ENCODE measurements at regions not wholly inside any gene's neighbourhood (a gene's known extent, or its start where the extent isn't known, plus 50 kb on each side); places are given as distances from the start of the nearest gene placed in this dataset.
A peak's percentile ranks its signal among the peaks of the same experiment; 100 is the strongest.

DNA sequence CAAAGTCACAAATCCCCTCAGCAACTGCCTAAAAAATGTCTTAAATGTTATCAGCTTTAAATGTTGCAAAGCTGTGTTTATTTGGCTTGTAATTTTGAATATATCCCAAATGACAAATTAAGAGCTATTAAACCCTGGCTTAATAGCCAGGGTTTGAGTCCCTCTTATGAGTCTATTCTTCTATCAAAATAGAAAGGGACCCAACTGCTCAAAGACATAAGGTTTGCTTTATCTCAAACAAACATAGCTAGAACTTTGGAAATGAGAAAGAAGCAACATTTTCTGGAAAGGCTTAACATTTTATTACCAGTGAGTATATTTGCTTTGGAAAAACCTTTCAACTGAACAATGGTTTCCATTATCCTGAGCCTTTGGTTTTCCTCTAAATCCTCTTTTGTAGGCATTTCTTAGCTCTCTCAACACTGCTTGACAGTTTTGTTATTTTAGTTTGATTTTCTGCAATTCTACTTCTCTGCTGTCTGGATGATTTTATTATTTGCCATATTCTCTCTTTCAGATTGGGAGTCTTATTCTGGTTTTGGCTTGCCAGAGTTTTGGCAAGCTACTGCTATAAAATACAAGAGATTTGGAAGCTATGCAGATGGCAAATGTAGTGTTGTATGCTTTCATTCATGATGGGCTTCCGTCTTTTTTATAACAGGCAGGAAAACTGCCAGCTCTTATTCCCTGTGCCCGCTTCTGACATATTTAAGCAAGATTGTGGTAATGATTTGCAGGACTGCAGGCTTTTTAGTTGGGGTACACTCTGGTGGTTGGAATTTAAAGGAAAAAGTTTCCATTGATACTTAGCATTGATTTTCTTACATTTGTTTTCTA, 734.9 kb downstream of the DTWD2 start:
- Histone ChIP-seq H3K18ac (ENCODE audit: low read length) (no peak overlapping the region), H3K79me1 (ENCODE audit: low read depth, low read length) (no peaks in the 10 kb centered on the region), H2BK12ac (ENCODE audit: low read length) (no peak overlapping the region), H3K9ac (ENCODE audit: low read depth, low read length, poor library complexity) (no peak overlapping the region), H3K23ac (ENCODE audit: low read depth, low read length, poor library complexity) (no peak overlapping the region), H2BK15ac (ENCODE audit: low read length) (no peak overlapping the region), H3K9me3 (replicated peaks in 1 of 2; ENCODE audit: control insufficient read depth in 2 of 2, insufficient read depth in 1 of 2, low read depth in 1 of 2, low read length in 2 of 2) (peaks cover 0 to 3% of the 10 kb centered on the region in 2 donors), H3K4me1 (ENCODE audit: control insufficient read depth in 2 of 2, insufficient read depth in 1 of 2, low read depth in 1 of 2, low read length in 2 of 2) (no peaks in the 10 kb centered on the region), H4K8ac (ENCODE audit: low read depth, low read length) (no peak overlapping the region), H2BK5ac (ENCODE audit: low read length) (no peak overlapping the region), H3K14ac (ENCODE audit: low read length) (no peak overlapping the region), H3K27me3 (ENCODE audit: control insufficient read depth in 3 of 3, insufficient read depth in 3 of 3, low read depth in 1 of 3, low read length in 3 of 3) (no peaks in the 10 kb centered on the region), H3K27ac (replicated peaks; ENCODE audit: low read length) (no peak overlapping the region), H3K4me3 (ENCODE audit: low read length in 2 of 2) (no peak overlapping the region), H3K36me3 (replicated peaks in 1 of 2; ENCODE audit: control insufficient read depth in 2 of 2, insufficient read depth in 2 of 2, low read length in 2 of 2) (no peaks in the 10 kb centered on the region), H3K4me2 (ENCODE audit: insufficient read depth, low read length, poor library complexity, severe bottlenecking) (no peak overlapping the region), H4K91ac (ENCODE audit: low read depth, low read length, poor library complexity) (no peak overlapping the region), H2AFZ (ENCODE audit: low read length) (no peak overlapping the region), H3K4ac (ENCODE audit: low read length) (no peak overlapping the region), H2AK5ac (ENCODE audit: low read depth, low read length) (no peak overlapping the region), H2BK120ac (ENCODE audit: low read depth, low read length) (no peak overlapping the region)
- no peak for DNase-seq (ENCODE audit: low spot score)
- WGBS, 2 donors (ENCODE audit: extremely low coverage in 2 of 2, insufficient read length in 2 of 2, insufficient replicate concordance in 1 of 2): no CpG with 5 or more reads among the region's 2 CpGs

GRCh38 chr5:118249386-118249785, 739.0 kb downstream of the DTWD2 start:
- Histone ChIP-seq H4K8ac (ENCODE audit: low read depth, low read length) (no peak overlapping the region), H3K27me3 (ENCODE audit: control insufficient read depth in 3 of 3, insufficient read depth in 3 of 3, low read depth in 1 of 3, low read length in 3 of 3) (no peaks in the 10 kb centered on the region), H3K4ac (ENCODE audit: low read length) (no peak overlapping the region), H2BK15ac (ENCODE audit: low read length) (no peak overlapping the region), H3K23ac (ENCODE audit: low read depth, low read length, poor library complexity) (no peak overlapping the region), H2BK12ac (ENCODE audit: low read length) (no peak overlapping the region), H2AK5ac (ENCODE audit: low read depth, low read length) (no peak overlapping the region), H3K27ac (replicated peaks; ENCODE audit: low read length) (no peak overlapping the region), H3K9ac (ENCODE audit: low read depth, low read length, poor library complexity) (no peak overlapping the region), H3K18ac (ENCODE audit: low read length) (no peak overlapping the region), H3K4me2 (ENCODE audit: insufficient read depth, low read length, poor library complexity, severe bottlenecking) (no peak overlapping the region), H2AFZ (ENCODE audit: low read length) (no peak overlapping the region), H2BK120ac (ENCODE audit: low read depth, low read length) (no peak overlapping the region), H2BK5ac (ENCODE audit: low read length) (no peak overlapping the region), H3K79me1 (ENCODE audit: low read depth, low read length) (no peaks in the 10 kb centered on the region), H3K36me3 (replicated peaks in 1 of 2; ENCODE audit: control insufficient read depth in 2 of 2, insufficient read depth in 2 of 2, low read length in 2 of 2) (no peaks in the 10 kb centered on the region), H4K91ac (ENCODE audit: low read depth, low read length, poor library complexity) (no peak overlapping the region), H3K4me1 (ENCODE audit: control insufficient read depth in 2 of 2, insufficient read depth in 1 of 2, low read depth in 1 of 2, low read length in 2 of 2) (no peaks in the 10 kb centered on the region), H3K14ac (ENCODE audit: low read length) (no peak overlapping the region), H3K4me3 (ENCODE audit: low read length in 2 of 2) (no peak overlapping the region), H3K9me3 (replicated peaks in 1 of 2; ENCODE audit: control insufficient read depth in 2 of 2, insufficient read depth in 1 of 2, low read depth in 1 of 2, low read length in 2 of 2) (peaks cover 3 to 8% of the 10 kb centered on the region in 2 donors)
- WGBS, 2 donors (ENCODE audit: extremely low coverage in 2 of 2, insufficient read length in 2 of 2, insufficient replicate concordance in 1 of 2): no CpG with 5 or more reads among the region's 2 CpGs
- DNase-seq (ENCODE audit: low spot score): no peak

GRCh38 chr5:118247458-118247857, 740.9 kb downstream of the DTWD2 start:
- H2AK5ac ChIP-seq (ENCODE audit: low read depth, low read length): no peak overlapping the region
- H3K23ac ChIP-seq (ENCODE audit: low read depth, low read length, poor library complexity): peak overlapping the region; percentile 35
- H4K91ac ChIP-seq (ENCODE audit: low read depth, low read length, poor library complexity): no peak overlapping the region
- no peaks in the 10 kb centered on the region for H3K4me1 ChIP-seq (ENCODE audit: control insufficient read depth in 2 of 2, insufficient read depth in 1 of 2, low read depth in 1 of 2, low read length in 2 of 2)
- no peak overlapping the region for H4K8ac ChIP-seq (ENCODE audit: low read depth, low read length)
- H2BK120ac ChIP-seq (ENCODE audit: low read depth, low read length): no peak overlapping the region
- H3K4me3 ChIP-seq (ENCODE audit: low read length in 2 of 2): no peak overlapping the region
- no peak overlapping the region for H2BK5ac ChIP-seq (ENCODE audit: low read length)
- no peaks in the 10 kb centered on the region for H3K27me3 ChIP-seq (ENCODE audit: control insufficient read depth in 3 of 3, insufficient read depth in 3 of 3, low read depth in 1 of 3, low read length in 3 of 3)
- H3K79me1 ChIP-seq (ENCODE audit: low read depth, low read length): no peaks in the 10 kb centered on the region
- no peak overlapping the region for H2BK15ac ChIP-seq (ENCODE audit: low read length)
- H3K9ac ChIP-seq (ENCODE audit: low read depth, low read length, poor library complexity): no peak overlapping the region
- H3K4me2 ChIP-seq (ENCODE audit: insufficient read depth, low read length, poor library complexity, severe bottlenecking): no peak overlapping the region
- H3K27ac ChIP-seq (replicated peaks; ENCODE audit: low read length): no peak overlapping the region
- no peak overlapping the region for H2BK12ac ChIP-seq (ENCODE audit: low read length)
- peaks cover 3 to 8% of the 10 kb centered on the region in 2 donors for H3K9me3 ChIP-seq (replicated peaks in 1 of 2; ENCODE audit: control insufficient read depth in 2 of 2, insufficient read depth in 1 of 2, low read depth in 1 of 2, low read length in 2 of 2)
- no peak overlapping the region for H3K4ac ChIP-seq (ENCODE audit: low read length)
- WGBS, 2 donors (ENCODE audit: extremely low coverage in 2 of 2, insufficient read length in 2 of 2, insufficient replicate concordance in 1 of 2): no CpG with 5 or more reads among the region's 4 CpGs
- peak overlapping the region; percentile 46 for H3K18ac ChIP-seq (ENCODE audit: low read length)
- no peaks in the 10 kb centered on the region for H3K36me3 ChIP-seq (replicated peaks in 1 of 2; ENCODE audit: control insufficient read depth in 2 of 2, insufficient read depth in 2 of 2, low read length in 2 of 2)
- no peak for DNase-seq (ENCODE audit: low spot score)
- no peak overlapping the region for H2AFZ ChIP-seq (ENCODE audit: low read length)
- H3K14ac ChIP-seq (ENCODE audit: low read length): no peak overlapping the region

DNA sequence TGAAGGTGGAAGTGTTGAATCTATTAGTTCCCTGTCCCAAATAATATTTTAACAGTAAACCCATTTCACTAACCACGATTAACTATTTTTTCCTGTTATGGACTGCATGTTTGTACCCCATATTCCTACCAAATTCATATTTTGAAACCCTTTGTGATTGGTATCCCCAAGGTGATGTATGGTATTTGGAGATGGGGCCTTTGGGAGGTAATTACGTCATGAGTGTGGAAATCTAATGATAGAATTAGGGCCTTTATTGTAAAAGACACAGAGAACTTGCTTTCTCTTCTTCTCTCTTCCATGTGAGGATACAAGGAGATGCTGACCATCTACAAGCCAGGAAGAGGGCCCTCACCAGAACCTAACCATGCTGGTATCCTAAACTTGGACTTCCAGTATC, 744.7 kb downstream of the DTWD2 start:
- no peak overlapping the region for H3K14ac ChIP-seq (ENCODE audit: low read length)
- no CpG with 5 or more reads among the region's 2 CpGs for WGBS, 2 donors (ENCODE audit: extremely low coverage in 2 of 2, insufficient read length in 2 of 2, insufficient replicate concordance in 1 of 2)
- peaks cover 0 to 8% of the 10 kb centered on the region in 2 donors for H3K9me3 ChIP-seq (replicated peaks in 1 of 2; ENCODE audit: control insufficient read depth in 2 of 2, insufficient read depth in 1 of 2, low read depth in 1 of 2, low read length in 2 of 2)
- H4K91ac ChIP-seq (ENCODE audit: low read depth, low read length, poor library complexity): no peak overlapping the region
- H3K9ac ChIP-seq (ENCODE audit: low read depth, low read length, poor library complexity): no peak overlapping the region
- H2BK5ac ChIP-seq (ENCODE audit: low read length): no peak overlapping the region
- no peak overlapping the region for H2BK15ac ChIP-seq (ENCODE audit: low read length)
- H2BK12ac ChIP-seq (ENCODE audit: low read length): no peak overlapping the region
- no peak overlapping the region for H2AFZ ChIP-seq (ENCODE audit: low read length)
- no peak for DNase-seq (ENCODE audit: low spot score)
- no peak overlapping the region for H2AK5ac ChIP-seq (ENCODE audit: low read depth, low read length)
- no peaks in the 10 kb centered on the region for H3K79me1 ChIP-seq (ENCODE audit: low read depth, low read length)
- no peak overlapping the region for H3K18ac ChIP-seq (ENCODE audit: low read length)
- H4K8ac ChIP-seq (ENCODE audit: low read depth, low read length): no peak overlapping the region
- H3K27ac ChIP-seq (replicated peaks; ENCODE audit: low read length): no peak overlapping the region
- no peak overlapping the region for H3K4me2 ChIP-seq (ENCODE audit: insufficient read depth, low read length, poor library complexity, severe bottlenecking)
- H3K4me1 ChIP-seq (ENCODE audit: control insufficient read depth in 2 of 2, insufficient read depth in 1 of 2, low read depth in 1 of 2, low read length in 2 of 2): no peaks in the 10 kb centered on the region
- no peak overlapping the region for H3K4ac ChIP-seq (ENCODE audit: low read length)
- H3K36me3 ChIP-seq (replicated peaks in 1 of 2; ENCODE audit: control insufficient read depth in 2 of 2, insufficient read depth in 2 of 2, low read length in 2 of 2): no peaks in the 10 kb centered on the region
- H2BK120ac ChIP-seq (ENCODE audit: low read depth, low read length): no peak overlapping the region
- H3K27me3 ChIP-seq (ENCODE audit: control insufficient read depth in 3 of 3, insufficient read depth in 3 of 3, low read depth in 1 of 3, low read length in 3 of 3): no peaks in the 10 kb centered on the region
- H3K23ac ChIP-seq (ENCODE audit: low read depth, low read length, poor library complexity): no peak overlapping the region
- H3K4me3 ChIP-seq (ENCODE audit: low read length in 2 of 2): no peak overlapping the region

Data from neuronal stem cell (in vitro differentiated cells).